Right lobe of liver (tissue), 4 donors: ENCODE measurements at regions not wholly inside any gene's neighbourhood (a gene's known extent, or its start where the extent isn't known, plus 50 kb on each side); places are given as distances from the start of the nearest gene placed in this dataset.

Source experiments
- CTCF ChIP-seq, 4 donors: fragments of 200-600 bp in 3 of 4; fragments of 450-650 bp in 1 of 4; IDR thresholded peaks; one replicate each; pipeline versions ENCODE4 v1.5.1 to v1.8.0; 2016 to 2022; ENCODE audit warnings: antibody characterized with exemption in 4 of 4, mild to moderate bottlenecking in 2 of 4
- POLR2A ChIP-seq: fragments of 450-650 bp; IDR thresholded peaks from one replicate; pipeline ENCODE4 v1.6.1; 2017; ENCODE audit warnings: antibody characterized with exemption, mild to moderate bottlenecking
- donor health status: DM: no; HTN: no; CAD: no.
- donor health status: DM: no; HTN: no; CAD: no.
- donor health status: DM: no; HTN: yes; CAD: no.

GRCh38 chr7:53996876-53997275 is 545.3 kb upstream of the VSTM2A start:
- TF ChIP-seq CTCF (IDR thresholded peaks at IDR 0.05) (no peak), POLR2A (no peak)
